Brain microvascular endothelial cell (primary cell): ENCODE measurements at regions not wholly inside any gene's neighbourhood (a gene's known extent, or its start where the extent isn't known, plus 50 kb on each side); places are given as distances from the start of the nearest gene placed in this dataset.

Source experiments
- DNase-seq: peaks from one replicate; pipeline ENCODE4 v3.0.0-alpha.2; 2020
- H3K27ac ChIP-seq: fragments of 250-450 bp; sonication (Bioruptor Pico); 2 replicates; pipeline ENCODE4 v1.5.1; 2020; ENCODE audit warnings: mild to moderate bottlenecking, moderate library complexity
- H3K27me3 ChIP-seq: fragments of 250-450 bp; sonication (Bioruptor Pico); replicated peaks from 2 replicates; pipeline ENCODE4 v1.5.1; 2020; ENCODE audit warnings: mild to moderate bottlenecking
- H3K36me3 ChIP-seq: fragments of 250-450 bp; sonication (Bioruptor Pico); replicated peaks from 2 replicates; pipeline ENCODE4 v1.5.1; 2020; ENCODE audit warnings: mild to moderate bottlenecking
- H3K4me3 ChIP-seq: 2 replicates; pipeline ENCODE4 v1.5.1; 2011; ENCODE audit warnings: low read depth, mild to moderate bottlenecking, control low read depth, low read length, moderate library complexity
- in situ Hi-C: cut with HindIII; loops from 2 replicates; pipeline ENCODE4 v1.10.0; 2017; ENCODE audit warnings: low sequenced_read_pairs, low pct_ligation_motif_present
- TF ChIP-seq, protein P1 (sequence below): IDR thresholded peaks from 2 replicates; pipeline ENCODE4 v1.5.1; 2011; ENCODE audit warnings: low read depth, mild to moderate bottlenecking, moderate library complexity, low read length, control low read depth, inconsistent platforms; ENCODE audit errors: missing control alignments

DNA sequence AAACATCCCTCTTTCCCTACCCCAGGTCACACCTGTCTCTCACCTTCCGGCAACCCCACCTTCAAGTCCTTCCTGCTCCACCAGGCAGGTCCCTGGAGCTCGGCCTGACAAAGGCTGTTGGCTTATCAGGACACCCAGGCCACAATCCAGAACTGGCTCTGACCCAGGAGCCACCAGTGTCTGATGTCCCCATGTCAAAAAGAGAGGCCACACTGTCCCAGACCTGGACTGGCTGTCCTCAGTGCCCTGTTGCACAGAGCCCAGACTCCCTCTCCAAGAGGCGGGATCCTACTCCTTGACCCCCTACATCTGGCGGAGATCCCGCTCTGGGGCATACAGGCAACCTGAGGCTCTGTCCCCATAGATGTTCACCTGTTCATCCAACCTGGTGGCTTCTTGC lies 116.0 kb downstream of the MN1 start:
- TF ChIP-seq, protein P1, sequence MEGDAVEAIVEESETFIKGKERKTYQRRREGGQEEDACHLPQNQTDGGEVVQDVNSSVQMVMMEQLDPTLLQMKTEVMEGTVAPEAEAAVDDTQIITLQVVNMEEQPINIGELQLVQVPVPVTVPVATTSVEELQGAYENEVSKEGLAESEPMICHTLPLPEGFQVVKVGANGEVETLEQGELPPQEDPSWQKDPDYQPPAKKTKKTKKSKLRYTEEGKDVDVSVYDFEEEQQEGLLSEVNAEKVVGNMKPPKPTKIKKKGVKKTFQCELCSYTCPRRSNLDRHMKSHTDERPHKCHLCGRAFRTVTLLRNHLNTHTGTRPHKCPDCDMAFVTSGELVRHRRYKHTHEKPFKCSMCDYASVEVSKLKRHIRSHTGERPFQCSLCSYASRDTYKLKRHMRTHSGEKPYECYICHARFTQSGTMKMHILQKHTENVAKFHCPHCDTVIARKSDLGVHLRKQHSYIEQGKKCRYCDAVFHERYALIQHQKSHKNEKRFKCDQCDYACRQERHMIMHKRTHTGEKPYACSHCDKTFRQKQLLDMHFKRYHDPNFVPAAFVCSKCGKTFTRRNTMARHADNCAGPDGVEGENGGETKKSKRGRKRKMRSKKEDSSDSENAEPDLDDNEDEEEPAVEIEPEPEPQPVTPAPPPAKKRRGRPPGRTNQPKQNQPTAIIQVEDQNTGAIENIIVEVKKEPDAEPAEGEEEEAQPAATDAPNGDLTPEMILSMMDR, result no peak
- H3K27ac ChIP-seq, result no peak overlapping the region
- H3K36me3 ChIP-seq, result no peaks in the 10 kb centered on the region
- no peak overlapping the region for H3K4me3 ChIP-seq
- H3K27me3 ChIP-seq, result no peaks in the 10 kb centered on the region
- in situ Hi-C loops, result no loop called here
- no peak for DNase-seq

DNA sequence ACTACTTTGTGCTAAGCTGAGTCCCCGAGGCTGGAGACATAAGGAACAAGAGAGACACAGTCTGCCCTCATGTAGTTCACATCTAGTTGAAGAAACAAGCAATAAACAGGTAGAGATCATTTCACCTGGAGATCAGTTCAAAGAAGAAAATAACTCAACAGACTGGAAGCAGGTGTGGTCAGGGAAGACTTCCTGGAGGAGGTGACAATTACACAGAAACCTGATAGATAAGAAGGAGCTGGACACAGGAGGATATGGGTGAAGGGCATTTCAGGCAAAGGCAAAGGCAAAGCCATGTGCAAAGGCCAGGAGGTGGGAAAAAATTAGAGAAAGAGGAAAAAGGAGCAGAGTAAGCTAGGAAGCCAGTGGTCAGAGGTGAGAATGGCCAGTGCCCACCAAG lies 115.6 kb downstream of the MN1 start:
- no peak for DNase-seq
- in situ Hi-C loops, result no loop called here
- Histone ChIP-seq H3K36me3 (no peaks in the 10 kb centered on the region), H3K4me3 (no peak overlapping the region), H3K27ac (peak overlapping the region; percentile 65), H3K27me3 (no peaks in the 10 kb centered on the region)
- TF ChIP-seq, protein P1, result no peak

DNA sequence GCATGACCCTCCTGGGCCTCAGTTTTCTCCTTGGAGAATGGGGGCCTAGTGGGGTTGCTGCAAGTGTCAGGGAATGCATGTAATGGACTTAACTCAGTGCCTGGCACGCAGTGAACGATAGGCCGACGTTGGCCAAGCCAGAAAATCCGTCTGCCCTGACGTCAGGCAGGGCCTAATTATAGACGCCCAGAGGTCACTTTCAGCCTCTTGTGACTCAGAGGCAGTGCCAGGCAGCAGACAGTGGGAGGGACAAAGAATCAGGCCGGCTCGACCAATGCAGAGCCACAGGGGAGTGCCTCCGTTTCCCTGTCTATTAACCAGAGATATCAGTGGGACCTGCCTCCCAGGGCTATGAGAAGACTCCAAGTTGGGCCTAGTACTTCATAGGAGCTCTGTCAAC lies 115.0 kb downstream of the MN1 start:
- no peaks in the 10 kb centered on the region for H3K36me3 ChIP-seq
- DNase-seq, result peak; percentile 95
- peak overlapping the region; percentile 65 for H3K27ac ChIP-seq

DNA sequence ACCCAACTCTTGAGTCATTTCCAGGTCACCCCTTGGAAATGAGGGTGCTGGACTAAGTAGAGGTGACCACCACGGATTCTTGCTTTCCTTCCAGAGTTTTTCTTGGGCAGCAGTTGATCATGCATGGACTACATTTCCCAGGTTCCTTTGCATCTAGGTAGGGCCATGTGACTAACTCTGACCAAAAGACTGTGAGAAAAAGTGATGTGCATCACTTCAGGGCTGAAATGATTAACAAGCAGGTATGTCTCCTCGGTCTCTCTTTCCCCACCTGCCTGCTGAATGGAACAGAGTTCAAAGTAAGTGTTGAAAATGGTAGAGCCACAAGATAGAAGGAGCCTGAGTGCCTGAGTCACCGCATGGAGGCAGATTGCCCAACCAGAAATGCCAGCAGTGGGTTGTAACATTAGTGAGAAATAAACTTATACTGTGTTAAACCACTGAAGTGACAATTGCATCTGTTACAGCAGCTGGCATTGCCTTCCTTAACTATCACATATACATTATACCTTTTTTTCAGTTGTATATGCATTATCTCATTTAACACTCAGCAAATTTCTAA lies 113.5 kb downstream of the MN1 start:
- Histone ChIP-seq H3K27me3 (no peaks in the 10 kb centered on the region), H3K36me3 (no peaks in the 10 kb centered on the region), H3K27ac (no peak overlapping the region), H3K4me3 (no peak overlapping the region)
- TF ChIP-seq, protein P1, result no peak
- no peak for DNase-seq
- in situ Hi-C loops, result no loop called here

More for the DNA sequence above, 115.0 kb downstream of the MN1 start:
- TF ChIP-seq, protein P1, result no peak
- Histone ChIP-seq H3K4me3 (no peak overlapping the region), H3K27me3 (no peaks in the 10 kb centered on the region)
- in situ Hi-C loops, result no loop called here

DNA sequence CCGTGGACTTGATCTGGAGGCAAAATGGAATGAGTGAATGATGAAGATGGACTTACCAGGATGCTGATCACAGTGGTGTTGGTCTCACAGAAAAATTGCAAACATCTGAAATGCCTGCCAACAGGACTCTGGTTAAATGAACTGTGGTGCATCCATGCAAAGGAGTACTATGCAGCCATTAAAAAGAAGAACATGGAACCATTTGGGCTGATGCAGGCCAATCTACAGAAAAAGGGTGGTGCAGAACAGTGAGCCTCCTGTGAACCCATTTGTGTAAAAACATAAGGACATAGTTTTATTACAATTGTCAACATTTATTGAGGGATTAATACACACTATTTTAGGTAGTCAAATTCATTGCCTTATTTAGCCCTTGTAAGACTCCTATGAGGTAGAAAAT lies 111.9 kb downstream of the MN1 start:
- TF ChIP-seq, protein P1, result no peak
- DNase-seq, result no peak
- Histone ChIP-seq H3K27ac (no peak overlapping the region), H3K27me3 (no peaks in the 10 kb centered on the region), H3K36me3 (no peaks in the 10 kb centered on the region), H3K4me3 (no peak overlapping the region)
- in situ Hi-C loops, result no loop called here

DNA sequence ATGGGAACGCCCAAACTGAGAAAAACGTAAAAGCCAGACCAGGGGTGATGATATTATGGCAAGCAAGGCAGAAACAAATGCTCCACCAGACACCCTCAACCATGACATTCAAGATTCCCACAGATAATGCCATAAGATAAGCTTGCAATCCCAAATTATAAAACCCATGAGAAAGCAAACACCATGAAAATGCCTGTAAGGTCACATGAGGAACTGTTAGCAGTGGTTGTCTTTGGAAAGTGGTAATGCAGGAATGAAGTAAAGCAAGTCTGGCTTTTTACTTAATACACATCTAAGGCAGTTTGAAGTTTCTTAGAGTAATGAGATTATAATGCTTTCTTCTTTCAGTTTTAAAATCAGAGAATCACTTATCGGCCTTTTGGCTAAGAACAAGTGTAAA lies 111.0 kb downstream of the MN1 start:
- Histone ChIP-seq H3K36me3 (no peaks in the 10 kb centered on the region), H3K27ac (no peak overlapping the region), H3K27me3 (no peaks in the 10 kb centered on the region), H3K4me3 (no peak overlapping the region)
- TF ChIP-seq, protein P1, result no peak
- in situ Hi-C loops, result no loop called here
- DNase-seq, result no peak
